Stimulated activated naive CD4-positive, alpha-beta T cell (primary cell): ENCODE measurements at regions not wholly inside any gene's neighbourhood (a gene's known extent, or its start where the extent isn't known, plus 50 kb on each side); places are given as distances from the start of the nearest gene placed in this dataset.

ENCODE experiments used
- DNase-seq, 6 experiments: peaks; one replicate each; lab custom pipeline; 2025; lab: John Stamatoyannopoulos, UW

DNA sequence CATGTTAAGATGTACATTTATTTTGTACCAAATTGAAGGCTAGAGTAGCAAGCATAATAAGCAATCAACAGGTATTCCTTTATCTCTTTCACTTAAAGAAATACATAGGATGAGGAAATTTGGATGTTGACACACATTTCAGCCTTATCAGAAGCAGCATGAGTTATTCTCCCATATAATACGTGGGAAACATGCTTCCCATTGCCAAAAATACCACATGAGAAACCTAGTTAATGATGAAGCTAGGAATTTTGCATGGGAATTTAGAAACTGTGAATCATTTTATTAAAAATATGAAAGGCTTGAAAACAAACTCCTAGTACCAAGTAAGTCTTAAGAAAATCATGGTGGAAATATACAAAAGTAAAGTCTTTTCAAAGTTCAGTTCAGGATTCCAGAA, 751.8 kb downstream of the TSN start:
- no peak for DNase-seq

DNA sequence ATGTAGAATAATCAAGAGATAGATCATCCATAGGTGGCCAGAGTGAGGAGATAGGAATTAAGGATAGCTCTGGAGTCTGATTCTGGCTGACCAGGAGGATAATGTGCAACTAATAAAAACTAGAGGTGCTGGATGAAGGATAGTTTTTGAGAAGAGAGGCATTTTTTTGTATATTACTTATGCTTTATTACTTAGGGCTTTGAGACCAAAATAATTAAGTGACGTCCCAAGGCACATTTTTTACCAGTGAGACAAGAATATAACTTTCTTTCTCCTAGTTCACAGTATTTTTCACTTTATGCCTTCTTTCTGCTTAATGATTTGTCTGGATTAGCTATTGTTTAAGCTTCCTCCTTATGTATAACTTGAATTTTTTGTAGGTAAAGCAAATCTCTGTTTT, 756.6 kb downstream of the TSN start:
- DNase-seq, result no peak

DNA sequence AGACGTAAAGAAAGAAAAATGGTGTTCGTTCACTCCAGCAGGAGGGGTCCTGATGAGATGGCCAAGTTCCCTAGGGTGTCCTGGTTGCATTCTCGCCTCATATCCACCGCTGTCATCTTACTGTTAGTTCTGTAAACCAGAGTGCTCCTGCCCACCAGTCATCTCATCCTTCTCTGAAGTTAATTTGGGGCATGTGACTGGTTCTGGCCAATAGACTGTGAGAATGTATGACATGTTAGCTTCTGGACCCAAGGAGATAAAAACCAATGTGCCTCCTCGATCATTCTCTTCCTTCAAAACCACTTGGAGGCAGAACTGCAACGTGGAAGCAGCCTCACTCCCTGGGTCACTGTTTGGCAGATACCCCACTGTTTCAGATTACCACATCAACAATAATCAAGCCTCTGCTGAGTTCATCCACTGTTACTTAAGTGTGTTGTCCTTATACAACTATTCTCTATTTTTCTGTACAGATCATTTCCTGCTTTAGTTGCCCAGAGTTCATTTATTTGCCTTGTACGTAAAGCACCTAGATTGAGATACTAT, 759.1 kb downstream of the TSN start:
- no peak for DNase-seq

DNA sequence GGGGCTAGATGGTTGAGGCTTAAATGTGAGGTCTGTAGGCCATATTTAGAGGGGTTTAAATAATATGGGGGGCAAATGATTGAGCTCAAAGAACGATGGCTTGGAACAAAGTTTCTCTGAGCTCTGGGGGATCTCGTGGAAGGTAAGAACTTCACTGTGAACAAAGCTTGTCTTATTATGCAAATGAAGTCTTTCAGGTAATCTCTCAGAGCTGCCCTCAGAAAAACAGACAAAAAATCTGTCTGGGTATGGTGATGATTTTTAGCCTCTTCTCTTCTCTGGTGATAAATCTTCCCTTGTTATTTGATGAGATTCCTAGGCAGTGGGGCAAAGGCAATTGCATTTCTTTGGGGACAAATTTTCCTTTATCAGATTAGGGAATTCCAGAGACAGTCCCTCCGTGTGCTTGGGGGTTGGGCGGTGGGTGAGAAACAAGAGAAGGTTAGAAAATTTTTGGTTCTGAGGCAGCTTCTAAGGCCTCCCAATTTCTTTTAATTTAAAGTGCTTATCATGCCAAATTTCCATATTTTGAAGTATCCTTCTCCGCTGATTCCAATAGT, 760.4 kb downstream of the TSN start:
- DNase-seq, result no peak

GRCh38 chr2:122516775-122517174, 761.3 kb downstream of the TSN start:
- DNase-seq, result no peak

GRCh38 chr2:122519366-122519765, 763.9 kb downstream of the TSN start:
- no peak for DNase-seq

GRCh38 chr2:122519821-122520611, 764.6 kb downstream of the TSN start:
- no peak for DNase-seq

DNA sequence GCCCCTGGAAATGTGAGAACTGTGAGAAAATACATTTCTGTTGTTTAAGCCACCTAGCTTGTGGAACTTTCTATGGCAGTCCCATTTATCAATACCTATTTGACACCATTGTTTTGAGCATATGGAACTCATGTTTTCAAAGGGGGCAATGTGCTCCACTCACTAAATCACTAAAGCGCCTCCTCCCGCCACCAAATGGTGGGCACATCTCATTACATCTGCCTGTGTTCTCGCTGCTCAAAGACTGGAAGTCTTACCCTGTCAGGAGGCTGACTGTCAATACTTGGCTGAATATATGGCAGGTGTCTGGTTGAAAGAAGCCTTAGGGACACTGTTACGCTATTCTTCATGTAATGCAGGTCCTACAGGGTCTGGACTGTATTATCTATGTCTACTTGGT, 767.7 kb downstream of the TSN start:
- no peak for DNase-seq

DNA sequence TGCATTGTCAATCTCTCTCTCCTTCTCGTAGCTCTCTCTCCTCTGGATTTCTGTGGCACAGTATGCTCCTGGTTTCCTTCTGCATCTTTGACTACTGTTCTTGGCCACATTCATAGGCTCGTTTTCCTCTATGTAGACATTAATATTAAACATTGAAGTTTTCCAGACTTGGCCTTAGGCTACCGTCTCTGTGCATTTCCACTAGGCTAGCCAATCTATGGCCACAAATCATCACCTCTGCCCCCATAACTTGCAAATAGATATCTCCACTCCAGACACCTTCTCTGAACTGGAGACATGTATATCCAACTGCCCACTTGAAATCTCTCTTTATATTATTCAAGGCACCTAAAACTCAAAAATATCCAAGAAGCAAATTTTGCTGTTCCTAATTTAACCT, 768.5 kb downstream of the TSN start:
- DNase-seq, result no peak

- no peak for DNase-seq
Observed at GRCh38 chr2:122525336-122525735, 769.9 kb downstream of the TSN start.

GRCh38 chr2:122528061-122528460, 772.6 kb downstream of the TSN start:
- DNase-seq, result no peak

- no peak for DNase-seq
Observed at GRCh38 chr2:122528958-122529705, 773.7 kb downstream of the TSN start.

- DNase-seq, result no peak
Observed at GRCh38 chr2:122530814-122531213, 775.4 kb downstream of the TSN start.

DNA sequence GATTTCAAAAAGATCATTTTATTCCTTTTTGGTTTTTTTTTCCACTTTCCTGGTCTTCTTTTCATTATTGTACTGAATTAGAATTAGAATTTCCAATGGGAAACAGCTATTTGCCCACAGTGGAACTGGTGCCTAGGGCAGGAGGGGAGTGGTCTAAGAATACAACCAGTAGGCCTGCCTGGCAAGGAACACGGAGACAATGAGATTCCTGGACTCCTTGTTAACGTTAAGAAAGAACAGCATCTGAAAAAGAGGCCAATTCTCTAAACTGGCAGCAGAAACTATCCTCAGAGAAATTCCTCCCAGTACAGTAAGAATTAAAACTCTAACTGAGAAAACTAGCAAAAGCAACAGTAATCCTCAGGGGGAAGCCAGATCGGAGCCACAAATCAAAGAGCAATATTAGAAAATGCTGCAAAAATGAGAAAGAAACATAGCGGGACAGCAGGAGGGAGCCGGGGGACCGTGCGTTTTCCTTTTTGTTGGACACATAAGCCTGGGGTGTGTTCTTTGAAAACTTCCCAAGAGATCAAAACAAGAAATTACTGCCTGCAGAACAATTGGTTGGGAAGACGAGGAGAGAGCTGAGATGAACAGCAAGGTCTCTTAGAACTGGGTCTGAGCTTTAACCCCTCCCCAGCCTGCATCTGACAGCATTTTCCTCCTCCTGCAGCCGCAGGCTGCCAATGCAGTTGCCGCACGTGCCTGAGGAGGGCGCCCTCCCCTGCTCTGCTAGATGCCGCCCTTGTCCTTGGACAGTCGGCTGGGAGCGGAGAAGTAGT, 776.0 kb downstream of the TSN start:
- no peak for DNase-seq

DNA sequence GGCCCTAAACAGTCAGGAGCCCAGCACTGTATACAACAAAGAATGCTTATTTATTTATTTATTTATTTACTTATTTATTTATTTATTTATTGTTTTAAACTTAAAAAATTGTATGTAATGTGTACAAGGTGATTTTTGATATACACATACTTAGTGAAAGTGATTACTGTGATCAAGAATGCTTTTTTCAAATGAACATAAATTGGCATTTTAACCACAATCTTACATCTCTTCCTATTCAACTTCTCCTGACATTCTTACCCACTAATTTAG, 776.6 kb downstream of the TSN start:
- no peak for DNase-seq

DNA sequence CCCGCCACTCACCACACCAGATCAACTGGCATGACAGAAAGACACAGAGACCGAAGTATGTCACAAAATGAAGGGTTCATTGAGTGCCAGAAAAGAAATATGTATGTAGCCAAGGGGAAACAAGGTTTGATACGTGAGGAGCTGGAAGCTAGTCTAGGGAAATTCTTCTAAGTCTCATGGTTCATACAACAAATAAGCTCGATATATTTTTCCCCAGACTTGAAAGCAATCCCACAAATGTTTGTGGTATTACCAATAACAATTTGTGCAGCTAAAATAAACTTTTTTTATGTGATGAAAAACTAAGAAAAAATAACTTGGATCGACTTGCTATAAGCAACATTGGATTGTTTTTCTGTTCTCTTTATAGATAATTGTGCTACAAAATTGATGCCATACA, 777.0 kb downstream of the TSN start:
- DNase-seq, result no peak

DNA sequence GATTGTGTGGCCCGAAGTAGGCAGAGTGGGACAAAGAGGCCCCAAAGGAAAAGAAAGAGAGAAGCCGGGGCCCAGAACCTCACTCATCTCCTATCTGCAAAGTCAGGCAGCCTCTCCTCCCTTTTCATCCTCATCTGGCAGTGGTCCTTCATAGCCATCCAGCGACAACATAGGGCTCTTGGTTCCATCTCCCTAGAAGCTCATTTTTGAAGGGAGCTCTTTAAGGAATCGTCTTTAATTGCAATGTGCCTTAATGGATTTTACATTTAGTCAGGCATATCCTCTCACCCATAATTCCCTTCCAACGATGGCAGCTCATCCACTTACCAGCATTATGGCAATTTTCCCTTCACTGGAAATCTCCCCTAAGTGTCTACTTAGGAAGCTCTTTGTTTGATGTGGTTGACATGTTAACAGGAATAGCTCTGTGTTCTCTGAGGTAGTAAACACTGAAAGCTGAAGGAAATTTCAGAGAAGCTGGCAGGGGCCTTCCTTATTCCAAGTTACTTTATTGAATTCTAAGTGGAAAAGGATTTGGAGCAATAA, 780.6 kb downstream of the TSN start:
- no peak for DNase-seq

- no peak for DNase-seq
Observed at GRCh38 chr2:122539311-122539710, 783.9 kb downstream of the TSN start.

DNA sequence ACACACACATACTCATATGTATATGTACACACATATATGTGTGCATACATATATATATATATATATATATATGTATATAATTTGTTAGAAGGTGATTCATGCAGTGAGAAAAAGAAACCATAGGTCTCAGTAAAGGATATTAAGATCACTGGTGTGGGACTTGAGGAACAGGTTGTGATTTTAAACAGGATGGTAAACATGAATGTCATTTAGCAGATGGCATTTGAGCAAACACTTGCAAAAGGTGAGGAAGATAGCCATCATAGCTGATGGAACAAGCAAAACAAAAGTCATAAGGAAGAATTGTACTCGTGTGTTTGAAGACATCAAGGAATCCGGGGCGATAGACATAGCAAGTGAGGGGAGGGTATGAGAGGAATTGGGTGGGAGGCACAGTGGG, 784.5 kb downstream of the TSN start:
- DNase-seq, result no peak

- no peak for DNase-seq
Observed at GRCh38 chr2:122542236-122542635, 786.8 kb downstream of the TSN start.

DNA sequence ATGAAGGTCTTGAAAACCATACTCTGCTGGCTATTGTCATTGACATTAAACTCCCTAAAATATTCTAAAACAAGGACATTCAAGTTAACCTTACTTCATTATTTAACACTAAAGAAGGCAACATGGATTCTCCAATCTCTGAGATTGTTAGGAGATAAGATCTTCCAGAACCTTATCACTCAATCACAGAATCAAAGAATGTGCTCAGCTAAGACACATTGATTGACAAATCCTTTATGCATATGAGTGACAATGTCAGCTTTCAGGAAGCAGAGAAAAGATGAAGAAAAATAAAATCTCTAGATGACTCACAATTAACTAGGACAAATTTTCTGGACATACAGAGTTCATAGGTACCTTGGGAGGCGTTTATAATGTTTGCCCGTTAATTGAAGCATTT, 787.2 kb downstream of the TSN start:
- no peak for DNase-seq

DNA sequence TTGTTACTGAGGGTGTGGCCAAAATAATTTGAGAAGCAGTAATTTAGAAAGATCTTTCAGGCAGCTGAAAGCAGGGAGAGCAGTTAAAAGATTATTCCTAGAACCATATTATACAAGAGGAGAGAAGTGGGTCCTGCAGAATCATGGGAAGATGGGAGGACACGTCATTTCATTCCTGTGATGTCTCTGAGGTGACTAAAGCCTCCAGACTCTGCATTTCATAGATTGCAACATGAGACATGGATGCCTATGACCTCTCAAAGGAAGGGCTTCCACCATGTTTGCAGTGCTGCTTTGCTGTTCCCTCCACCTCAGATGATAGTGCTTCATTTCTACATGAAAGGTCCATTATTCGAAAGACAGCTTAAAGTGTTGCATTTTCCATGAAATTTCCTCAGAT, 788.4 kb downstream of the TSN start:
- no peak for DNase-seq
